ENCODE measurements at regions not wholly inside any gene's neighbourhood (a gene's known extent, or its start where the extent isn't known, plus 50 kb on each side); places are given as distances from the start of the nearest gene placed in this dataset.

GRCh38 chr5:32501071-32502002, 56.8 kb upstream of the ZFR start:
- DNase-seq = no peak

- no peak for DNase-seq
These were observed 55.6 kb upstream of the ZFR start for GRCh38 chr5:32500181-32500580.

- DNase-seq = no peak
These were observed 54.7 kb upstream of the ZFR start for GRCh38 chr5:32499261-32499660.

GRCh38 chr5:32498484-32498883, 53.9 kb upstream of the ZFR start:
- DNase-seq = no peak

- no peak for DNase-seq
These were observed 51.6 kb upstream of the ZFR start for GRCh38 chr5:32496104-32496503.

GRCh38 chr5:32494827-32495226, 50.3 kb upstream of the ZFR start:
- DNase-seq = no peak

Measured in NCI-H446 treated with DMSO at 0.1 percent for 48 hours (cell line).